ENCODE measurements at regions not wholly inside any gene's neighbourhood (a gene's known extent, or its start where the extent isn't known, plus 50 kb on each side); places are given as distances from the start of the nearest gene placed in this dataset.
"Not testable (repeated sequence)": the region's sequence is repeated elsewhere in the genome, so short reads cannot be mapped to it uniquely, and the experiment has no call there.

DNA sequence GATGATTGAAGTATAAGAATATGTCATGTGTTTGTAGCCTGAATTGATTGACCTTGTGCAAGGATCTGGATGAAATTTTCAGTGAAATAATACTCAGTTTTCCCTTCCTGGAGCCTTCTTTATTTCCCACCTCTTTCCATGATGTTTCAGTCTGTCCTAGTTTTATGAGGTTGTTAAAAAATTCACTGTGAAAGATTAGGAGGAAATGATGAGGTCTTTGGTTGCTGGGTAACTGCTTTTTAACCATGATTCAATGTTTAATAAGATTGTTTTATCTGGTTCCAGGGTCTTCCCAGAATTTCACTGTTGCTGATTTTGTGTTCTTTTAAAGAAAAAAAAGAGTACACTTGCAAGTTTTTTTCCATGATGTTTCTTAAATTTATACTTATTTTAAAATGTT is 221.5 kb downstream of the MBL2 start:
- no peak for DNase-seq

DNA sequence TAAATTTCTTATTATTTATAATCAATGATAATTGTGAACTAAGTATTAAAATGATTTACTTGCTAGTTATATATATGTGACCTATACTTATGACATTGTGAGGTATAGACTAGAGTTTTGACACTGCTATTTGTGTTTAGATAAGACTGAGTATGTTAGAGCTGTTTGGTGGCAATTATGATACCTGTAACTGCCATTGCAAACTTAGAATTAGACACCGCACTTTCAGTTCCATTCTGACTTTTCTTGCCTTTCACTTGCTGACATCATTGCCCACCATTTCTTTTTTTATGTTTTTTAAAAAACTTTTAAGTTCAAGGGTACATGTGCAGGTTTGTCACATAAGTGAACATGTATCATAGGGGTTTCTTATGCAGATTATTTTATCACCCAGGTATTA is 214.5 kb downstream of the MBL2 start:
- DNase-seq, result no peak

DNA sequence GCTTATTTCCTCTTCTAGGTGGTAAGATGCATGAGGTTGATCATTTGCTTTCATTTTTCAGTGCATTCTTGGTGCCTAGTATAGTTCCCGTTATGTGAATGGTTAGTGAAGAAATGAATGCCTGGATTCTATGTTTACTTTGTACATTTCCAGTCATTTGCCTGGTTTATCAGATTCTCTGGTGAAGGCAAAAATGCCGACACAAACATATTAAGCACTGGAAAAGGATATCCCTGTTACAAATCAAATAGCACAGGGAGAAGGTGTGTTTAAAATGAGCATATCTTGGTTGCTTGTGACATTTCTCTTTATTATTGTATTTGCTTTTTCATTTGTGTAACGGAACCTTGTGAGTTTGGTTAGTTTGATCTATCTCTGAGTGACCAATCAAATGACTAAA is 211.3 kb downstream of the MBL2 start:
- DNase-seq, result no peak

DNA sequence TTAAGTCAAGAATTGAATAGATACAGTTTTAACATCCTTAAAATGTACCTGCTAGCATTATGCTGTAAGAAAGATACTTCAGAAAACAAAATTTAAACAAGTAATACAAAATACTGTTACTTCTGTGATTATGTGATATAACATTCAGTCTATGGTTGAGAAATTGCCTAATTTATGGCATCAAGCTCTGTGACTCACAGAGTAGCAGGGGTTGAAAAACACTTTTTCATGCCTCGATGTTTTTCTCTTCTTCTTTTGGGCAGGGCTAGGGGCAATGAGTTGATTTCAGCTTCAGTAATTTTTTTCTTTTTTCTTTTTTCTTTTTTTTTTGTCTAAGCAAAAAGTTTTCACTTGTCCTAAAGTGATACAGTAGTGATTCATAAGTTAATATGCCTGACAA is 209.2 kb downstream of the MBL2 start:
- DNase-seq, result no peak

DNA sequence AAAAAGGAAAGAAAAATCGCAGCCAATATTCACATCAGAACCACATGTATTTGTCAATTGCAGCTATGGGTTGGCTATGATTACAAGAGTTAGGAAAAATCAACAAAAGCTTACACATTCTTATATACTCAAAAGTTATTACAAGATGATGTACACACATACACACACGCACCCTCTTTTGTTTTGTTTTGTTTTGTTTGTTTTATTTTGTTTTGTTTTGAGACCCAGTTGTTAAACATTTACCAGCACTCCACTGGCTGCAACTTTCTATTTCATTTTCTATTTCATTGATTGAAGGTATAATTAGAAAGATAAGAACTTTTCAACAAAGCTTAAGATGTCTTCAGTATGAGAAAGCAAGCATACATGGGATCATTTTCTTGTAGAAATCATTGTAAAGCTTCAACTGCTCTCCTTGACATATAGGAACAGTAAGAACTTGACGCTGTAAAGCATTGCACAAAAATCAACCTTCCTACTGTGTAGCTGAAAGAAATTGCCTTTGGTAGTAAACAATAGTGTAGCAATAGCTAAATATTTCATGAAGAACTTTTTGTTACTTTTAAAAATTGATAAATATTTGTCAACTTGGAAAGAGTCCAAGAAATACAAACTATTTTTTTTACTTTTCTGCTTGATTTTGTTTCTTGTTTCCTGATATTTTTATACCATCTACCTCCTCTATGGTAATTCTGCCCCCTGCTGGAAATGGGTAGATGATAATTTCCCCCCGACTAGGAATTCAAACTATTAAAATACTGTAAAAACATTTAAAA is 205.9 kb downstream of the MBL2 start:
- DNase-seq, result no peak

DNA sequence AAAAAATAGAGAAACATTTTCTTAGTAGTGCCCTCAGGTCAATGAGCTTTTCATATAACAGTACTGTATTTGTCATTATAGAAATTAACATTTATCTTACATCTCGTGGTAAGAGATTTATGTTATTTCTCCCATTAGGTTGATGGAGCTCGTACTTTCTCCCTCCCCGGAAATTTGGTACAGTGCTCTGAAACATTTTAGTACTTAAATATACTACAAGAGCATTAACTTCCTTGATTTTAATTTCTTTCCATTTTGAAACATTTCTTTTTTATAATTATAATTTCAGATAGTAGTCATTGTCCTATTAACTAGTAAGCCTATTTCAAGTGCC is 205.4 kb downstream of the MBL2 start:
- DNase-seq, result no peak

DNA sequence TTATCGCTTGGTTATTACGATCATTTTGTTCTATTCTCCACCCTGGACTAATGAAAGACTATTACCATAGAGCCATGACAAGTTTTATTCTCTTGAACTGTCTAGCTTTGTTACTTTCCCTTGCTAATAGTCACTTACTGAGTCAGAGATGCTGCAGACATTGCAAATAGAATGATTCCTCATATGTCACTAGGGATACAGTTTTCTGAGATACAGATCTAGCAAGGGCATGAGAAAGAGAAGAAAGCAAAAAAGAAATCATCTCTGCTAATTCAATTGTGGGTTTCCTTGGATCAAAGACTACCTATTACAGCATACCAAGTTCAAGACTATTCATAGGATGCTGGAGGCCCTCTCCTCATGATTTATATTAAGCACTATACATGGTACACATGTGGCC is 204.3 kb downstream of the MBL2 start:
- no peak for DNase-seq

DNA sequence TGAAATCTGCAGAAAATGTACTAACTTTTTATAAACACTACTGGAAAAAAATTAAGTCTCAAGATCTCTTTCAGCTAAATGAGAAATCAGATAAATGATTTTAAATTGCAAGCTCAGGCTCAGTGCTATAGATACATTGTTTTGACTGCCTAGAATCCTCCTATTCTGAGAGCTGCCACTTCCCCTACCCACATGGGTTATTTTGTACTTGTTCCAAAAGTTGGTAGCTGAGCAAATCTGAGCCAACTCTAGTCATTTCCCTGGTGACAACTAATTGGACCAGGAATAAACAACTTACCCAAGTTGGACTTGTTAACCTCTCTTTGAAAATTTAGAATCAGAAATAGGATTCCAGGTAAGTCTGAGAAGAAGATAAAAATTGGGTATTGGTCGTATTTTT is 202.1 kb downstream of the MBL2 start:
- DNase-seq, result no peak

DNA sequence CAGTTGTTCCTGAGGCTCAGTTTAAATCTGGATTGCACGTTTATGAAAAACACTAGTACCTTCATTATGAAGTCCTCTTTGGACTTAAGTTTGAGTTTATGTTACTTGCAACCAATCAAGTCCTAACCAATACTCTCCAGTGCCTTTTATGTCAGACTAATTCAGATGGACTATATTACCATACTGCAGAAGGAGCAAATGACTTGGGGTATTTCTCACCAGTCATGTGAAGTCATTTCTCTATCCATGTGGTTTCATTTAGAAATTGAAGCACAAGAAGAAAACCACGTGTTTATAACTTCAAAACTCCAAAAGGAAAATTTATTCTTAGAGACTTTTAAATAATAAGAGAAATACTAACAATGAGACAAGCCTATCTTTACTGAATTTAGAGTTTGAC is 201.6 kb downstream of the MBL2 start:
- no peak for DNase-seq

DNA sequence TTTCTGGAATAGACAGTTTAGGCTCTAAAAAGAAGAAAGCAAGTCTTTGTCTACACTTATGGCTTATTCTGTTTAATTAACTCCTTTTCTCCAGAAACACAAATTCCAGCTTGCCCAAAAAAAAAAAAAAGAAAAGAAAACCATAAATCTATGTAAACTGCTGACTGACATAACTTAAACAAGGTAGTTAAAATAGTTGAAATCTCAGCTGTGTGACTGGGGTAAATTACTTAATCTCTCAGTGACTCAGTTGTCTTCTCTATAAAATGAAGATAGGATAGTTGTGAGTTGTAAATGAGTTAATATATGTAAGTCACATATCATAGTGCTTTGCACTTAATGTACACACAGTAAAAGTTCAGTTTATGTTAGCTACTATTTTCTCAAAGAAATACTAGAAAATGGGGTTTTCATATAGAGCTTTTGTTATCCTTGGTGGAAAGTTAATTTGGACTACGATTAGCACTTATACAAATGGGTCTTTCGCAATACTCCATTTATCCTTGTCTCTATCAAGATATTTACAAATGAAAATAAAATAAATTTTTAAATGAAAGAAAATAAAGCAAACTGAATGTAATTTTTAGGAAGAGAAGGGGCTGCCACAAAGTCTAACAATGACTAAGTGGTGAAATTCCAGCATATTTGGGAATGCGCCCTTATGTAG is 200.9 kb downstream of the MBL2 start:
- DNase-seq, result no peak

DNA sequence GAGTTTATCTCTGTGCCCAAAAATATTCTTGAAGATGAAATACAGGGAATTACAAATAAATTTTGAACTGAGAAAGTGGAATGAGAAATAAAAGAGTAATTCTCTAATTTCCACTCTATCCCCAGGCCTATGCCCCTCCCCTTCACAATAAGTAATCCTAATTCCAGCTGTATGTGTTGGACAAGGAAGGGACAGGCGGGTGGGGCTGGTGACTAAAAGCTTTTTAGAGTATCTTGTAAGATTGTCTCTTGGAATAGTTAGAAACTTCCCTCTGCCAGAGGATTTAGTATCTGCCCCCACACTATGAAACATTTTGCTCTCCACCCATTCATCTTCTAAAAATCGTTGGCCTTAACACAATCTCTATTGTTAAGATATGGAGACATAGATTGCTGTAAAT is 199.2 kb downstream of the MBL2 start:
- DNase-seq, result no peak

DNA sequence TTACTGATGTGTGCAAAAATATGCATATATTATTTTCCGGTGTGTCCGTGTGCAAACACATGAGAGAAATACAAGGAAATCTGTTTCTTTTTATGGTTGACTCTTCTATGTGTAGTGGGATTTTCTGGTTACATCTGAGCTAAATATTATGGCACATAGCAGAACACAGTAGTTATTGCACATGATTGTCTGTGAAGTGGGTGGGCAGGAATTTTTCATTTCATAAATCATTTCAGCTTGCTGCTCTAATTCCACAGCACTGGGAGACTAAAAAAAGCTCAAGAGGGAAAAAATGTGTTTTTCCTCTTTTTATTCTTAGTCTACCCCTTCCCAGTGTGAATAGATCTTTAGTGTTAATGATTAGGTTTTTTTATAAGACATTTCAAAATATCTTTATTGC is 197.9 kb downstream of the MBL2 start:
- DNase-seq, result no peak

DNA sequence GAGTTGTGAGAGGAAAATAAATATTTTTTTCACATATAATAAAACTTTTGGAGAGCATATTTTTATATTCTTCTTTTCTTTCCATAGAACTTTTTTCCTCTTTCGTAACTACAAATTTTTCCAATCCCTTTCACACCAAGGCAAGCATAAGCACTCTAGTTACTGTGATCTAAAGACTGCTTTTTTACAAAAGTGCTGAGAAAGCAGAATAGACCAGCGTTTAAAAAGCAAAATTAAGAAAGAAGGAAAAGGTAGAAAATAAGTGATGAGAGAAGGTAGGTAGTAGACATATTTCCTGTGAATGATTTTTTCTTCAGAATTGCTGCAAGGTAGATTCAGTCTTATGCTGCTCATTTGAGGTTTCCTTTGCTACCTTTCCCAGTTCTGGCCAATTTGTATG is 195.5 kb downstream of the MBL2 start:
- no peak for DNase-seq

DNA sequence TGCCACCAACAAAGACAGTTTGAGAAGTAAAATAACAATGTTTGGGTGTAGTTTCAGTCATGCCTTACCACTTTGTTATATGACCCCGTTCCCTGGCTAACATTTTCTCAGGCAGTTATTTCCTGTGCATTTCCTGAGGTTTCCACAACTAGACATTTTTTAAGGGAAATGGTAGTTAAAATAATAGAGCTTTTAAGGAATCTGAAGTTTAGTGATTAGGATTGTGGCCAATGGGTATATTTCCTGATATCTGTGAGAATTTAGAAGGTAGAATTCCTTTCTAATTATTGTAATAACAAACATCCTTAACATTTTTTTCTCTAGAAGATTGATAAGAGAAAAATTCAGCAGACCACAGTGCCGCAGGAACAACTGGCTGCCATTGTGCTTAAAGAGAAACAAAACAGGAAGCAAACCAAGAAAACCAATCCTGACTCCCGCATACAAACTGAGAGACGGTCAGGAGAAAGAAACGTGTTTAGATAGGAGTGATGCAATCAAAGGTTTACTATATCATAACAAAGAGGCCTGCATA is 193.6 kb downstream of the MBL2 start:
- DNase-seq, result no peak

DNA sequence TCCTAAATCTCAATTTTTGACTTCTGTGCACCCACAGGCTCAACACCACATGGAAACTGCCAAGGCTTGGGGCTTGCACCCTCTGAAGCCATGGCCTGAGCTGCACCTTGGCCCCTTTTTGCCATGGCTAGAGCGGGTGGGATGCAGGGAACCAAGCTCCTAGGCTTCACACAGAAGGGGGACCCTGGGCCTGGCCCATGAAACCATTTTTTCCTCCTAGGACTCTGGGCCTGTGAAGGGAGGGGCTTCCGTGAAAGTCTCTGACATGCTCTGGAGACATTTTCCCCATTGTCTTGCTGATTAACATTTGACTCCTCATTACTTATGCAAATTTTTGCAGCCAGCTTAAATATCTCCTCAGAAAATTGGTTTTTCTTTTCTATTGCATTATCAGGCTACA is 190.9 kb downstream of the MBL2 start:
- not testable (repeated sequence) for DNase-seq

DNA sequence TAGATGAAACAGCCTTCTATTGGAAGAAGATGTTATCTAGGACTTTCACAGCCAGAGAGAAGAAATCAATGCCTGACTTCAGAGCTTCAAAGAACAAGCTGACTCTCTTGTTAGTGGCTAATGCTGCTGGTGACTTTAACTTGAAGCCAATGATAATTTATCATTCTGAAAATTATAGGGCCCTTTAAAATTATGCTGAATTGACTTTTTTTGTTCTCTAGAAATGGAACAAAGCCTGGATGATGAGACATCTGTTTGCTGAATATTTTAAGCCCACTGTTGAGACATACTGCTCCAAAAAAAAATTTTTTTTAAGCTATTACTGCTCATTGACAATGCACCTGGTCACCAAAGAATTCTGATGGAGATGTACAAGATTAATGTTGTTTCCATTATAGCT is 189.2 kb downstream of the MBL2 start:
- DNase-seq, result no peak

DNA sequence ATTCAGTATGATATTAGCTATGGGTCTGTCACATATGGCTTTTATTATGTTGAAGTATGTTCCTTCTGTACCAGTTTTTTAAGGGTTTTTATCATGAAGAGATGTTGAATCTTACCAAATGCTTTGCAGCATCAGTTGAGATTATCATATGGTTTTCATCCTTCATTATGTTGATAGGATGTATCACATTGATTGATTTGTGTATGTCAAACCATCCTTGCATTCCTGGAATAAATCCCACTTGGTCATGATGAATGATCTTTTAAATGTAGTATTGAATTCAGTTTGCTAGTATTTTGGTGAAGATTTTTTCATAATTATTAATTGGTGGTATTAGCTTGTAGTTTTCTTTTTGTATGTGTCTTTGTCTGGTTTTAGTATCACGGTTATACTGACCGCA is 185.9 kb downstream of the MBL2 start:
- DNase-seq, result no peak

DNA sequence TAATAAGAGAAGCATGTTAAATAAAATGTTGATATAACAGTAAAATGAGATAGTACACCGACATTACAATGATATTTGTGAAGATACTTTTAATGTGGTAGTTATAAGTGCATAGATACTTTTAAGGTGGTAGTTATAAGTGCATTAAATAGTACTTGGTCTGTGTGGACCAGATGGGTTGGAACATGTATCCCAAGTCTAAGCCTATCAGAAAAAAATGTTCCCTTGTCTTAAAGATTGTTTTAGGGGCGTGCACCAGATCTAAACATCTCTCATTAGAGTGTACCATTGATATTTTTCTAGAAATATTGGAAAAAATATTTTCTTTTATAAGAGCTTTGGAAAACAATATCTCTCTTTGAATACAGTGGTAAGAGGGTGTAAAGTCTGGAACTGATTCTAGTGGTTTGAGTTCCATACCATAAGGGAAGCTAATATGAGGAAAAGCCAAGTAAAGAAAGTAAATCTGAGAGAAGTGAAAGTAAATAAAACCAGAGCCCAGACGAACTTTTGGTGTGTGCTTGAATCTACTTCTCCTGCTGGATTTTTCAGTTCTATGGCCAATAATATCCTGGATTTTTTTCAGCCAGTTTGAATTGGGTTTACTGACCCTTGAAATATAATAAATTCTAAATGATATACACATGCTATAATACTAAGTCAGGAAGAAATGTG is 175.3 kb downstream of the MBL2 start:
- no peak for DNase-seq

DNA sequence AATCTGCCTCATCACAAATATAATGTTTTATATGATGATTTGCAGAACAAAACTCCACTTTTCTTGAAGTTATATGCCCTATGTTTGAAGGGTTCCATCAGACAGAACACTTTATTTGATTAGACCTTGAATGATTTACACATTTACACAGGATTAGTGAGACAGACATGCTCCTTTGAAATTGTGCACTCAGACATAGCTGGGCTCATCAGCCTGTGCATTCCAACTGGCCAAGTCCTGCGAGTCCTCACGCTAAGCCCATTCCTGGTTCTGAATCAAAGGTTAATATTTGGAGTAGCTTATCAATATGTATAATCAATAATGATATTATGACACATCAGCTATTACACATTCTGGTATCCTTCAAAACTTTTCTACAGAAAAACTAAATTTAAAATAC is 173.6 kb downstream of the MBL2 start:
- no peak for DNase-seq

DNA sequence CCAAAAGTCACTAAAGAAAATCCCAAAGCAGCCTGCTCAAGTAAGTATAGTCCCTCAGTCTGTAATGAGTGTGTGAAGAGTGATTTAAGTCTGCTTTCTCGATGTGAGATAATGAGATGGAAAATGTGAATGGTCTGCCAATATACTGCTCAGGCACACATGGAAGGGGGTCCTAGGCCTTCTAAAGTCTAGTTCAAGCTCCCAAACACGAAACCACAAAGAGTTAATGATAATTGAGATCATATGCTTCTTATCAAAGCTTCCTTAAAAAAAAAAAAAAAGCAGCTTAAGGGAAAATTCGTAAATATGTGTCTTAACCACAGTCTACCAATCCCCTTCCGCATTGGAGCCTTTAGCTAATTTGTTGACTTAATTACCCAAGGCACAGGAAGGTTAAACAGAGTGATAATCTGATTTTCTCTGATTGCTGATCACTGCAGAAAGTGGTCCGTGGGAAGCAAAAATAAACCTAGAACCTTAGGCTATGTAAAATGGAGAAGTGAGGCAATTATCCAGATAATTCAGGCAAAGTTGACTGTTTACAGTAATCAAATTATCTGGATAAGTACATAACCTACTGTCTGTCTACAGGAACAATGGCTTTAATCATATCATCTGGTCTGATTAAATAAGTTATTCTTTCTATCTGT is 172.9 kb downstream of the MBL2 start:
- DNase-seq, result no peak

DNA sequence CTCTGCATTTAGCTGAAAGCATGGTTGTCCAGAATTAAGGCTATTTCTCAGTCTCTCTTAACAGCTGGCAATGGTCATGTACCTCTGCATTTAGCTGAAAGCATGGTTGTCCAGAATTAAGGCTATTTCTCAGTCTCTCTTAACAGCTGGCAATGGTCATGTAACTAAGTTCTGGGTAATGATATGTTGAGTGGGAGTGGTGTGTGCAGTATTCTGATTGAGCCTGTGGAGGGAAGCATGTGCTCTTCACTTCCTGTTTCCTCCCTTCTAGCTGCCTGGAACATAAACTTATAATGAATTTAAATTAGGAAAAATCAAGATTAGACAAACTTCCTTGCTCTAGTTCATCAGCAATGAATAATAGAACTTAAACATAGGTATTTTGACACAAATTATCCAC is 168.5 kb downstream of the MBL2 start:
- not testable (repeated sequence) for DNase-seq

DNA sequence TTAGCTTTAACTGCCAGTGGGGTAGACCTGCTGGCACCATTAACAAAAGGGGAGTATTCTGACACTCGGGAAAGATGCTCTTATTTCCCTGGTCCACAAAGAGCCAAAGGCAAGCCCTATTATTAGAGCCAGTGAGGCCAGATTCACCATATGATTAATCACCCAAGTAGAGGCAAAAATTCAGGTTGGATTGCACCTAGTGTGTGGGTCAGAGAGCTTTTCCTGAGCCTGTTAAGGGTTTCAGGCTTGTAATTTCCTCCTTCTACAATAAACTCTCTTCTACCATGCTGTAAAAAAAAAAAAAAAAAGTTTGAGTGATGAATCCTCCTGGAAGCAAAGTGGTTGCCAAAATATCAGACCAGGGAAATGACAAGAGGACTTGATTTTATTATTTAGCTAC is 163.5 kb downstream of the MBL2 start:
- DNase-seq, result no peak

DNA sequence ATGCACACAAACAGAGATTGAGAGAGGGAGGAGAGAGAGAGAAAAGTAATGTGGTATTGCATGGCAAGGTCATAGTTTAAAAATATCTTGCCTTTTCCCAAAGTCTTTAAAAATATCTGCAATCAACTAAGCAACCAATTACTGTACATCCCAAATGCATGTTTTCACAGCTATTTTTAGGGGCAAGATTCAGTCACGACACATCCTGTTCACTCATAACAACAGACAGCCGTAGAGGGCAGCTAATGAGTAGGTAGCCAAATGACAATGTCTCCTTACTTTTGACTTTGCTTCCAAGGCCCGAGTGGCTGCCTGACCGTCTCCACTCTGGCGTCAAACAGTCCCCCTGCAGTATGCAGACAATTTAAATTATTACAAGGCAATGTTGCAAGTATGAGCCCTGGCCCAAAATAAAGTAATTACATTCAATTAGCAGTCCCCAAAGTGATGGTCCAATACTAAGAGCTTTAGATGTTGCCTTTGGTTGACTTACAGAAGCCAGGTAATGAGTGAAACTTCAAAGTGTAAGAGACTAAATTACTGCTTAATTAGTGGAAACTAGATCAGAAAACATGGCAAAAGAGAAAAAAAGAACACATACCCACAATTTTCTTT is 162.9 kb downstream of the MBL2 start:
- DNase-seq, result no peak
